Activated CD4-positive, alpha-beta T cell treated with anti-CD3 and anti-CD28 coated beads, Interleukin-2, amount 50 U/mL, for 16 hours (primary cell): ENCODE measurements at regions not wholly inside any gene's neighbourhood (a gene's known extent, or its start where the extent isn't known, plus 50 kb on each side); places are given as distances from the start of the nearest gene placed in this dataset.

Experiments used
- DNase-seq: peaks from one replicate; pipeline ENCODE4 v3.0.0-alpha.2; 2020

DNA sequence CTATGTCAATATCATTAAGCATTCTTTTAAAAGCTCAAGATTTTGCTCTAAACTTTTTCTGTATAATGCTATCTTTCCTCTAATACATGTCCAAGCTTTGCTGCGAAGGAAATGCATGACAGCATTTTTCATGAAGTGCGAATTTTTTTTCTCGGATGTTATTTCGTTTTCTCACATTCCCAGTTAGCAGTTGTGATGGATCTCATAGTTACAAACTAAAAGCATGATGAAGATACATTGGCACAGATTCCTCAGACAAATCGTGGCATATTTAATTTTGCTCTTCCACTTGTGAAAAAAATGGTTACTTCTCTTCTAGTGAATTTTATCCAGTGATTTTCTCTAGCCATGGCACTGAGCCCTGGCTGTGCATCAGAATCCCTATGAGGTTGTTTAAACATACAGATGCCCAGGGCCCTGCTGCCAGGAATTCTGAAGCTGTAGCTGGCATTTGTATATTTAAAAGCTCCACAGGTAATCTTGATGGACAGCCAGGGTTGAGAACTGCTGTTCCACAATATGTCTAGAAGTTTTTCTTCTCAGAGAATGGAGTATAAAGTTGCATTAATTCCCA, 299.8 kb upstream of the NEBL start:
- no peak for DNase-seq

- DNase-seq, result no peak
Observed at GRCh38 chr10:21195252-21195651, 298.1 kb upstream of the NEBL start.

DNA sequence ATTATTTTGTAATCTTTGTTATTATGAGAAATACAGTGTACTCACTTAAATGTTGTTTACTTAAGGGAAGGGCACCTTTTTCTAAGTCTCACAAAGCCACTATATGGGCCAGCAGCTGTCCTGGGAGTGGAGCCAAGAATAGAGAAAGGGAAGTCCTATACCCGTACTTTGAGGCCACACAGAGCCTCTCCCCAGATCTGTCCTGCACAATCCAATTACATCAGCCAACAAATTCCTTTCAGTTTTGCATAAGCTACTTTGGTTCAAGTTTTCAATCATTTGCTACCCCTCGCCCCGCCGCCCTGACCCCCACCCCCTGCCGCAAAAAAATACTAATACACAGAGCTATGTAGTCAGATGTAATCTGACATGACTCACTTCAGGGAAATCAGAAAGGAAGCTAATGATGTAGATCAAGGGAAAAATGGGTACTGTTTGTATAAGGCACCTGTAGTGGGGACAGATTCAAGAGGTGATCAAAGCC, 297.4 kb upstream of the NEBL start:
- DNase-seq, result no peak

GRCh38 chr10:21193196-21193595, 296.1 kb upstream of the NEBL start:
- no peak for DNase-seq

DNA sequence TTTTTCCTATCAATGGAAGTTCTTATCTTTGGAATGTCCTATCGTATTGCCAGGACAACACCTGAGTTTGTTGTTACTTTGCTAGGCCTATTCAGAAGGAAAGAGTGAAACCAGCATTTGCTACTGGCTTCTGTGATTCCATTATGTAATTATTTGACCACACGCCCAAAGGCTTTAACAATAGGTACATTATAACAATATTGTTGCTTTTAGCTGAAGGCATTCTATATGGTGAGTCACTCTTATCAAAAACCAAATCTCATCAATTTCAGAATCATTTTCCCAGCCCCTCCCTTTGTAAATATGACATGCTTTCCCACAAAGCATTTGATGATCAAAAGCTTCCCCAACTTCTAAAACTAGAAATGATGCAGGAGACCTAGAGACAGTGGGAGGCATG, 294.4 kb upstream of the NEBL start:
- no peak for DNase-seq

DNA sequence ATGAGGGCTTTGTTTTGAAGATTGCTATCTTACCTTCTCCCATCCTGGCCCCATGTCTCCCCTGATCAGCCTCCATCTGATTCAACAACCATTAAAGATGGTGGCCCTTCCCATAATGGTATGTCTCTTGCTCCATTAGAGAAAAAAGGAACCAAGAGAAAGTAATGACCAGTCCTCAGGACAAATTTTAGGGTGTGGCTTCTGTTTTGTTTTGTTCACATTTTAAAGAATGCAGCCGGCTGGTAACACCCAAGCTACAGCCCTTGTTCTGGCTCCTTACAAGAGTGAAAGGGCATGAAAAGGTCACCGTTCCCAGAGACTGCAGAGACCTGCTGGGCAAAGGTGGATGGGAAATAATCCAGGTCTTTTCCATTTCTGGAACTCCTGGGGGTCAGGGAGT, 287.9 kb upstream of the NEBL start:
- DNase-seq, result no peak

DNA sequence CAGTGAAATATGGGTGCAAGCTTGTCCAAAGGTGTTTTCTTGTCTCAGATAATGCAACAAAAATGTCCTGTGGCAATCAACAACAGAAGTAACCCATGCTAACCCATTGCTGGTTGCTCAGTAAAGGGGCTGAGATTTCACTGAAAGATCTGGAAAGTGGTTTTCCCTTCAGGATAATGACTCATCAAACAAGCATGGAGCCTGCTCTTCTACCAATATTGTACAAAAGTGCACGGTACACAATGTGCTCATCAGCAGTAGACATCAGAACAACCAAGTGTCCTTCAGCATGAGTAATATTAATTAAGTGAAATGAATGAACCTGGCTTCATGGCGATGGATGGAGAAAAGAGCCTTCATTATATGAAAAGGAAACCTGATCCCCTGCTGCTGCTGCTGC, 287.1 kb upstream of the NEBL start:
- no peak for DNase-seq

- no peak for DNase-seq
Observed at GRCh38 chr10:21183025-21183424, 285.9 kb upstream of the NEBL start.

DNA sequence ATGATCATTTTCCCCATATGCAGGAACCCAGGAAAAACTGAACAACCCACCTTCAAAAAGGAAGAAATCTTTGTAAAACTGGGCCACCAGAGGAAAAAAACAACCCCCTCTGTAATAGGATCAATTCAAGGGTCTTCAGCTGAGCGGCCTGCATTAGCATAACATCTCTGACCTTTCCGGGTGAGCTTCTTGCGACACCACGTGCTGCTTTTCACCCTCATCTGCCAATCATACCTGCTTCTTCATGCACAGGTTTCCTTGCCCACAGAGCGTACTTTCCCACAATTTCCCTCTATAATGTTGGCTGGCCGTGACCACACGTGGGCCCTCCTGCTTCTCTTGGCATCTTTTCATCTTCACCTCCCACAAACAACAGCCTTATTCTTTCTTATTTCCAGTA, 284.3 kb upstream of the NEBL start:
- DNase-seq, result no peak

GRCh38 chr10:21180604-21181003, 283.5 kb upstream of the NEBL start:
- no peak for DNase-seq

- DNase-seq, result no peak
Observed at GRCh38 chr10:21176934-21177480, 279.9 kb upstream of the NEBL start.

GRCh38 chr10:21175797-21176196, 278.7 kb upstream of the NEBL start:
- DNase-seq, result no peak

GRCh38 chr10:21174715-21175495, 277.8 kb upstream of the NEBL start:
- no peak for DNase-seq

DNA sequence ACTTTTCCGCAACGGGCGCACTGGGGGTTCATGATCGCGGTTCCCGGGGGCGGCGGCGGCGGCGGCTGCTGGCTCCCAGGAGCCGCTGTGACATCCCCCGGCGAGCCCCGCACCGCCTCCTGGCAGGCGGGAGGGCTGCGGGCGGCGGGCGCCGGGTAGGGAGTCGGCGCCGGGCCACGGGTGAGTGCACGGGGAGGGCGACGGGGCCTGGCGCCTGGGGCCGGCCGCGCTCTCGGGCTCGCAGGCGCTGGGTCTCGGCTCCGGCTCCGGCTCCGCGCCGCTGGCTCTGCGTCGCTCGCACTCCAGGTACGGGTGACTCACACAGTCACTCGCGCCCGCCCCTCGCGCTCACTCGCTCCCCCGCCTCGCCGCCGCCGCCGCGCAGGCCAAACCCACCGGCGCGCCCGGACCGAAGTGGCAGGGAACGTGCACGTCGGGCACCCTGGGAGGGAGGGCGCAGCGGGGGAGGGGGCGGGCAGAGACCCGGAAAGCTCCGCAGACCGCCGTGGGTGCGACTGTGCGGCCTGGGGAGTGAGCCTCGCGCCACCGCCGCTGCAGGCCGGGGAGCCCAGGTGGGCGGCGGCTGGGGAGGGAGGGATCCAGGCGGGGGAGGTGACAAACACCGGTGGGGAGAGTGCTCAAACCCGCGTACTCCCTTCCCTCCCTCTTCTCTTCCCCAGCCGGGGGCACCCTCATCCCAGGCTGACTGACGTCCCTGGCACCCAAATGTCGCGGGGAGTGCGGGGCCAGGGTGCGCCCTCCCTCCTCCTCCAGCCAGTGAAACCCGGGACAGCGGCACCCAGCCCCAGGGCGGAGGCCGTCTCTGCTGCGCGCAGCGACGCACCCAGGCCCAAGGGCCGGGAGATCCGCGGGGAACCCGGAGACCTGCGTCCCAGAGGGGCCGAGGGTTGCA, 276.9 kb upstream of the NEBL start:
- peak; percentile 14 for DNase-seq

- no peak for DNase-seq
Observed at GRCh38 chr10:21172930-21173801, 276.1 kb upstream of the NEBL start.

DNA sequence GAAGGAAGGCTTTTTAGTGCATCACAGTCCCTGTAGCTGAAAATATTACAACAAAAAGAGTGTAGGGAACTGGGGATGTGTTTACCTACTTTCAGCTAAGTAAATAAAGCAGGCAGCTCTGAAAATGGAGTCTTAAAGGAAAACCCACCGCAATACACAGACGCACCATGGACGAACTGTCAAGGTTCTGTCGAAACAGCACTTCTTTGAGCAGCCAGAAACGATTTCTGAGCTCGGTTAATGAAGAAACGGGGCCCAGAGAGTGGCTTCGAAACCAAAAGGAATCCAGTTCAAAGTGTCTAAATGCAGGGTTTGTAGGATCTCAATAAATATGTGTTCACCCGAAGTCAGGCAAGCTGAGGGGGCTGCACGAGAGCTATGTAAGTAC, 275.4 kb upstream of the NEBL start:
- DNase-seq, result no peak

DNA sequence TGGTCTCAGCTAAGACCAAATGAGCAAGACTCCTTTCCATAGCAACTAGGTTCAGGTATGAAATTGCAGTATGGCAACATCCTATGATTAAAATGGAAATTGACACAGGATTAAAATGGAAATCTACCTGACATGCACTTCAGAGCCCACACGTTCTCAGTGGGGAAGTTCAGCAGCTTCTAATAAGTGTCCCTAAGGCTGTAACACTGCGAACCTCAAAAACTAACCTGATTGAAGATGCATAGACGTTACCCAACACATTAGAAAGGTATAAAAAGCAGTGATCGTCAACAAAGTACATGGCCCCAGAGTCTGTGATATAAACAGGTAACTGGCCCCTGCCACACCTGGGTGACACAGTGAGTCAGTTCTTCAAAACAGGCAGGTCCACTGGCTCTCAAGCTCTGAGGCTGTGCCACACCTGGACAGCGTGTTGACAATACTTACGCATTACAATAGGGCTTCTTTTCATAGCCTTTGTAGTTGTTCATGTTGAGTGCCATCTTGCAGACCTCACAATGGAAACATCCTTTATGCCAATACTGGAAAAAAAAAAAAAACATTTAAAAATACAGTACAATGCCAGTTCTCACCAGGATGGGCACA, 274.9 kb upstream of the NEBL start:
- no peak for DNase-seq

GRCh38 chr10:21171197-21171935, 274.3 kb upstream of the NEBL start:
- peak; percentile 3 for DNase-seq

DNA sequence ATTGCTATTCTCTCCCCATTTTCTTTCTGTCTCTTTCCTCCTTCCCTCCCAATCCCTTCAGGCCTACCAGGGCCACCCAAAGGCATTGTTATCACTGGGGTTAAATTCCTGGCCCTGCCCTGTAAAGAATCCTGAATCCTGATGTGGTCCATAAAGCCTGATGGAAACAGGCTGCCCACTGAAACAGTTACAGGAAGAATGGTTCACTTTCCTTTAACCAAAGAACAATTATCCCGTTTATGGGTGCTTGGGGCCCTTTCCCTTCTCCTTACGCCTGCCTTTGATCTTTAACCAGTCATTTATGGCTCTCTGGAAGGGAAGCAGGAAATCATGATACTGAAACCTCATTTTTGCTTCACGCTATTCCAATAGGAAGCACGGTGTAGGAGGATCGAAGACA, 273.1 kb upstream of the NEBL start:
- DNase-seq, result no peak

GRCh38 chr10:21169271-21169670, 272.2 kb upstream of the NEBL start:
- DNase-seq, result no peak
